Uterus (tissue), 3 donors: ENCODE measurements at regions not wholly inside any gene's neighbourhood (a gene's known extent, or its start where the extent isn't known, plus 50 kb on each side); places are given as distances from the start of the nearest gene placed in this dataset.

ENCODE experiments used
- DNase-seq, 2 donors: peaks; one replicate each; pipeline ENCODE4 v3.0.0-alpha.2; 2019 to 2020
- H3K27ac ChIP-seq, 2 donors: fragments of 200-600 bp; sonication (generic); 1 replicate in 1 of 2; 2 replicates in 1 of 2; pipeline ENCODE4 v1.5.1; 2016 to 2018
- H3K27me3 ChIP-seq, 2 donors: fragments of 200-600 bp; sonication (generic); one replicate each; pipeline ENCODE4 v1.5.1; 2018 to 2019; ENCODE audit warnings: control low read depth in 1 of 2
- H3K36me3 ChIP-seq, 2 donors: fragments of 200-600 bp; sonication (generic); one replicate each; pipeline ENCODE4 v1.5.1; 2019; ENCODE audit warnings: control low read depth in 1 of 2
- H3K4me1 ChIP-seq, 2 donors: fragments of 200-600 bp; sonication (generic); one replicate each; pipeline ENCODE4 v1.5.1; 2018 to 2019; ENCODE audit warnings: control low read depth in 1 of 2
- H3K4me3 ChIP-seq, 2 donors: fragments of 200-600 bp; sonication (generic); 1 replicate in 1 of 2; 2 replicates in 1 of 2; pipeline ENCODE4 v1.5.1; 2018 to 2019; ENCODE audit warnings: mild to moderate bottlenecking in 1 of 2
- H3K9me3 ChIP-seq, 2 donors: fragments of 200-600 bp; sonication (generic); one replicate each; pipeline ENCODE4 v1.5.1; 2019; ENCODE audit warnings: control low read depth in 1 of 2
- CTCF ChIP-seq, 4 experiments: fragments of 200-600 bp in 2 of 4; fragments of 450-650 bp in 2 of 4; sonication (generic) in 2 of 4; IDR thresholded peaks; one replicate each; pipeline ENCODE4 v1.5.1; 2016 to 2019; ENCODE audit warnings: antibody characterized with exemption in 4 of 4, mild to moderate bottlenecking in 2 of 4, moderate library complexity in 1 of 4
- POLR2A ChIP-seq, 2 donors: fragments of 450-650 bp; IDR thresholded peaks; one replicate each; pipeline ENCODE4 v1.6.1; 2016; ENCODE audit warnings: antibody characterized with exemption in 2 of 2, mild to moderate bottlenecking in 1 of 2, moderate library complexity in 1 of 2
- intact Hi-C: fragments of 100-400 bp; cut with DNase I; formaldehyde crosslinking; loops from one replicate; pipeline ENCODE4 v1.15.1; 2023; ENCODE audit warnings: low total_unique reads
- donor health status: DM: yes; HTN: yes; CAD: no.

GRCh38 chr10:57968328-57969016 is 299.2 kb downstream of the IPMK start:
- H3K27ac ChIP-seq = no peak overlapping the region
- intact Hi-C loops = no loop called here
- H3K36me3 ChIP-seq = no peaks in the 10 kb centered on the region
- no peaks in the 10 kb centered on the region for H3K27me3 ChIP-seq
- no peak overlapping the region for H3K4me3 ChIP-seq
- TF ChIP-seq CTCF (IDR thresholded peaks at IDR 0.05) (no peak), POLR2A (IDR thresholded peaks at IDR 0.05) (no peak)
- no peaks in the 10 kb centered on the region for H3K9me3 ChIP-seq
- no peaks in the 10 kb centered on the region for H3K4me1 ChIP-seq
- no peak for DNase-seq

- H3K4me1 ChIP-seq = no peaks in the 10 kb centered on the region
- H3K27me3 ChIP-seq = no peaks in the 10 kb centered on the region
- no peak overlapping the region for H3K4me3 ChIP-seq
- H3K27ac ChIP-seq = no peak overlapping the region
- intact Hi-C loops = no loop called here
- no peak for DNase-seq
- no peaks in the 10 kb centered on the region for H3K36me3 ChIP-seq
- H3K9me3 ChIP-seq = no peaks in the 10 kb centered on the region
- TF ChIP-seq CTCF (IDR thresholded peaks at IDR 0.05) = no peak
- TF ChIP-seq POLR2A (IDR thresholded peaks at IDR 0.05) = no peak
These were observed 303.3 kb downstream of the IPMK start for GRCh38 chr10:57964351-57964750.

GRCh38 chr10:57963546-57963945 is 304.1 kb downstream of the IPMK start:
- Histone ChIP-seq H3K27me3 (no peaks in the 10 kb centered on the region), H3K36me3 (no peaks in the 10 kb centered on the region), H3K4me3 (no peak overlapping the region), H3K4me1 (no peaks in the 10 kb centered on the region), H3K9me3 (no peaks in the 10 kb centered on the region), H3K27ac (no peak overlapping the region)
- intact Hi-C loops = no loop called here
- DNase-seq = no peak
- TF ChIP-seq CTCF (IDR thresholded peaks at IDR 0.05) (no peak), POLR2A (IDR thresholded peaks at IDR 0.05) (no peak)

GRCh38 chr10:57962839-57963238 is 304.9 kb downstream of the IPMK start:
- no peaks in the 10 kb centered on the region for H3K9me3 ChIP-seq
- intact Hi-C loops = no loop called here
- TF ChIP-seq POLR2A (IDR thresholded peaks at IDR 0.05) (no peak), CTCF (IDR thresholded peaks at IDR 0.05) (no peak)
- no peaks in the 10 kb centered on the region for H3K4me1 ChIP-seq
- no peak overlapping the region for H3K4me3 ChIP-seq
- DNase-seq = no peak
- no peak overlapping the region for H3K27ac ChIP-seq
- H3K27me3 ChIP-seq = no peaks in the 10 kb centered on the region
- H3K36me3 ChIP-seq = no peaks in the 10 kb centered on the region

- H3K27ac ChIP-seq = no peak overlapping the region
- TF ChIP-seq POLR2A (IDR thresholded peaks at IDR 0.05) (no peak), CTCF (IDR thresholded peaks at IDR 0.05) (no peak)
- H3K9me3 ChIP-seq = no peaks in the 10 kb centered on the region
- no peaks in the 10 kb centered on the region for H3K4me1 ChIP-seq
- no peak for DNase-seq
- no peak overlapping the region for H3K4me3 ChIP-seq
- intact Hi-C loops = no loop called here
- H3K36me3 ChIP-seq = no peaks in the 10 kb centered on the region
- no peaks in the 10 kb centered on the region for H3K27me3 ChIP-seq
These were observed 306.2 kb downstream of the IPMK start for GRCh38 chr10:57961487-57961886.
